GM12865 (cell line): ENCODE measurements at regions not wholly inside any gene's neighbourhood (a gene's known extent, or its start where the extent isn't known, plus 50 kb on each side); places are given as distances from the start of the nearest gene placed in this dataset.

ENCODE experiments used
- DNase-seq: peaks from one replicate; pipeline ENCODE4 v3.0.0; 2010; ENCODE audit warnings: low read depth
- H3K4me3 ChIP-seq: 2 replicates; pipeline ENCODE4 v1.5.1; 2011; ENCODE audit warnings: mild to moderate bottlenecking, low read depth, low read length, control low read depth
- TF ChIP-seq, protein P1 (sequence below): IDR thresholded peaks from 2 replicates; pipeline ENCODE4 v1.5.1; 2011; ENCODE audit warnings: low read length, control low read depth, low read depth, inconsistent platforms; ENCODE audit not compliant: insufficient read depth; ENCODE audit errors: missing control alignments

GRCh38 chr7:118696879-118697278 is 472.4 kb downstream of the ANKRD7 start:
- DNase-seq: peak; percentile 13
- H3K4me3 ChIP-seq: no peak overlapping the region
- TF ChIP-seq, protein P1, sequence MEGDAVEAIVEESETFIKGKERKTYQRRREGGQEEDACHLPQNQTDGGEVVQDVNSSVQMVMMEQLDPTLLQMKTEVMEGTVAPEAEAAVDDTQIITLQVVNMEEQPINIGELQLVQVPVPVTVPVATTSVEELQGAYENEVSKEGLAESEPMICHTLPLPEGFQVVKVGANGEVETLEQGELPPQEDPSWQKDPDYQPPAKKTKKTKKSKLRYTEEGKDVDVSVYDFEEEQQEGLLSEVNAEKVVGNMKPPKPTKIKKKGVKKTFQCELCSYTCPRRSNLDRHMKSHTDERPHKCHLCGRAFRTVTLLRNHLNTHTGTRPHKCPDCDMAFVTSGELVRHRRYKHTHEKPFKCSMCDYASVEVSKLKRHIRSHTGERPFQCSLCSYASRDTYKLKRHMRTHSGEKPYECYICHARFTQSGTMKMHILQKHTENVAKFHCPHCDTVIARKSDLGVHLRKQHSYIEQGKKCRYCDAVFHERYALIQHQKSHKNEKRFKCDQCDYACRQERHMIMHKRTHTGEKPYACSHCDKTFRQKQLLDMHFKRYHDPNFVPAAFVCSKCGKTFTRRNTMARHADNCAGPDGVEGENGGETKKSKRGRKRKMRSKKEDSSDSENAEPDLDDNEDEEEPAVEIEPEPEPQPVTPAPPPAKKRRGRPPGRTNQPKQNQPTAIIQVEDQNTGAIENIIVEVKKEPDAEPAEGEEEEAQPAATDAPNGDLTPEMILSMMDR: no peak

GRCh38 chr7:118699222-118699621 is 474.7 kb downstream of the ANKRD7 start:
- DNase-seq: no peak
- TF ChIP-seq, protein P1: no peak
- H3K4me3 ChIP-seq: no peak overlapping the region

DNA sequence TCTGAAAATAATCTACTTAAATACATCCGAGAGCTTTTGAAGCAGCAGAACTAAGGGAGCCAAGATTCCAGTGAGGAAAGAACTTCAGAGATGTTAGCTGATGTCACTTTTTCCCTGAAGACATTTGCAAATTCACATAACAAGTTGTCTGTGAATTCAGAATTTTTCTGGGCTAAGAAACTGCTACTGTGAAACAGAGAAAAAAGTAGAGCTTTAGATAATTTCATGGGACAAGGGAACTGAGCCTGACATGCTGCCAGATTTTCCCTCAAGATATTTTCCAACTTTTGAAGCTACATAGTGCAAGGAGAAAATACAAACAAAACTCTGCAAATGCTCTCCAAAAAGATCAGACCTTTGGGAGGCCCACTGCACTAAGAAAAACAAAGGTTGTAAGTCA is 484.2 kb downstream of the ANKRD7 start:
- no peak for DNase-seq
- H3K4me3 ChIP-seq: no peak overlapping the region
- TF ChIP-seq, protein P1: no peak

DNA sequence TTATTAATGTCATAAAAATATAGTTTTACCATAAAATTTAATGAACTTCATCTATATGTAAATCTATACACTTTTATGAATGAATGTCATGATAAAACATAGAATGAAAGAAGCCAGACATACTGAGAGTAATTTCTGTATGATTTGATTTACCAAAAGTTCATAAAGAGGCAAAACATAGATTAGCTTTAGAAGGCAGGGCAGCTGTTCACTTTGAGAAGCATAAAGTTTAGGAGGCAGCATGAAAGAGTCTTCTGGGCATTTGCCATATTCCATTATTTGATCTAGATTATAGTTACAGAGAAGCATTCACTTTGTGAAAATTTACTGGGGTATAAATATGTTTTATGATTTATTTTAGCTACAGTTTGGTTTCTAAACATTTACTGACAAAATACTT is 487.2 kb downstream of the ANKRD7 start:
- H3K4me3 ChIP-seq: no peak overlapping the region
- TF ChIP-seq, protein P1: no peak
- no peak for DNase-seq

- H3K4me3 ChIP-seq: no peak overlapping the region
- TF ChIP-seq, protein P1: no peak
- no peak for DNase-seq
These were observed 488.5 kb downstream of the ANKRD7 start for GRCh38 chr7:118713039-118713438.

GRCh38 chr7:118720632-118721031 is 496.1 kb downstream of the ANKRD7 start:
- no peak overlapping the region for H3K4me3 ChIP-seq
- TF ChIP-seq, protein P1: no peak
- DNase-seq: no peak

GRCh38 chr7:118731854-118732253 is 507.4 kb downstream of the ANKRD7 start:
- peak; percentile 5 for DNase-seq
- H3K4me3 ChIP-seq: no peak overlapping the region
- TF ChIP-seq, protein P1: no peak
